ENCODE measurements at regions not wholly inside any gene's neighbourhood (a gene's known extent, or its start where the extent isn't known, plus 50 kb on each side); places are given as distances from the start of the nearest gene placed in this dataset.

GRCh38 chr12:41699658-41700057, 445.0 kb downstream of the GXYLT1 start:
- TF ChIP-seq PBX3 (IDR thresholded peaks at IDR 0.05; ENCODE audit: insufficient replicate concordance, low read depth, low read length) (no peak), EZH2 (IDR thresholded peaks at IDR 0.05; ENCODE audit: borderline replicate concordance, control insufficient read depth, low read depth, low read length) (no peak), ZNF384 (IDR thresholded peaks at IDR 0.05; ENCODE audit: borderline replicate concordance, low read depth, low read length) (no peak), CTCF (IDR thresholded peaks at IDR 0.05 in 2 of 3, conservative IDR thresholded peaks at IDR 0.05 in 1 of 3; ENCODE audit: control insufficient read depth in 2 of 3, extremely low read depth in 1 of 3, insufficient read depth in 1 of 3, low read depth in 3 of 3, low read length in 3 of 3) (no peak), STAT3 (IDR thresholded peaks at IDR 0.05; ENCODE audit: low read depth, low read length) (no peak), ZNF24 (IDR thresholded peaks at IDR 0.05) (no peak), CHD2 (IDR thresholded peaks at IDR 0.05; ENCODE audit: borderline replicate concordance, low read depth, low read length) (no peak), CEBPB (IDR thresholded peaks at IDR 0.05; ENCODE audit: borderline replicate concordance in 1 of 2, low read depth in 2 of 2, low read length in 2 of 2) (no peak), FOS (IDR thresholded peaks at IDR 0.05; ENCODE audit: borderline replicate concordance, extremely low read depth, insufficient read length) (no peak), DPF2 (IDR thresholded peaks at IDR 0.05) (no peak)

All from GM12878 (cell line).